Cardiac muscle cell (in vitro differentiated cells and primary cell): ENCODE measurements at regions not wholly inside any gene's neighbourhood (a gene's known extent, or its start where the extent isn't known, plus 50 kb on each side); places are given as distances from the start of the nearest gene placed in this dataset.

ENCODE experiments used
- DNase-seq, 2 donors: peaks; one replicate each; pipeline versions ENCODE4 v3.0.0 to v3.0.0-alpha.2; 2010 to 2017; ENCODE audit warnings: low read depth in 1 of 2, low spot score in 1 of 2
- H3K27ac ChIP-seq: fragments of 200-600 bp; sonication (generic); 2 replicates; pipeline ENCODE4 v1.5.1; 2016
- H3K27me3 ChIP-seq: fragments of 200-600 bp; sonication (generic); 2 replicates; pipeline ENCODE4 v1.6.0; 2016; ENCODE audit warnings: control low read depth
- H3K36me3 ChIP-seq: fragments of 200-600 bp; sonication (generic); 2 replicates; pipeline ENCODE4 v1.5.1; 2016; ENCODE audit warnings: control low read depth
- H3K4me1 ChIP-seq: fragments of 200-600 bp; sonication (generic); 2 replicates; pipeline ENCODE4 v1.8.1; 2017; ENCODE audit warnings: low read depth, mild to moderate bottlenecking, mixed run types
- H3K4me3 ChIP-seq: fragments of 200-600 bp; sonication (generic); 2 replicates; pipeline ENCODE4 v1.5.1; 2016; ENCODE audit warnings: mild to moderate bottlenecking
- H3K9me3 ChIP-seq: fragments of 200-600 bp; sonication (generic); 2 replicates; pipeline ENCODE4 v1.5.1; 2017; ENCODE audit warnings: low read depth, mild to moderate bottlenecking, control low read depth
- CTCF ChIP-seq: IDR thresholded peaks from 2 replicates; pipeline ENCODE4 v1.5.1; 2012; ENCODE audit warnings: low read depth, mild to moderate bottlenecking, low read length

GRCh38 chr7:68205826-68206225 lies 1209.2 kb downstream of the TYW1 start:
- no peaks in the 10 kb centered on the region for H3K9me3 ChIP-seq
- DNase-seq: no peak
- no peaks in the 10 kb centered on the region for H3K27me3 ChIP-seq
- H3K4me3 ChIP-seq: no peak overlapping the region
- no peak overlapping the region for H3K27ac ChIP-seq
- no peak for TF ChIP-seq CTCF
- no peaks in the 10 kb centered on the region for H3K36me3 ChIP-seq
- H3K4me1 ChIP-seq: no peaks in the 10 kb centered on the region

- no peaks in the 10 kb centered on the region for H3K27me3 ChIP-seq
- no peaks in the 10 kb centered on the region for H3K9me3 ChIP-seq
These were observed 1210.4 kb downstream of the TYW1 start for GRCh38 chr7:68206946-68207485.

DNA sequence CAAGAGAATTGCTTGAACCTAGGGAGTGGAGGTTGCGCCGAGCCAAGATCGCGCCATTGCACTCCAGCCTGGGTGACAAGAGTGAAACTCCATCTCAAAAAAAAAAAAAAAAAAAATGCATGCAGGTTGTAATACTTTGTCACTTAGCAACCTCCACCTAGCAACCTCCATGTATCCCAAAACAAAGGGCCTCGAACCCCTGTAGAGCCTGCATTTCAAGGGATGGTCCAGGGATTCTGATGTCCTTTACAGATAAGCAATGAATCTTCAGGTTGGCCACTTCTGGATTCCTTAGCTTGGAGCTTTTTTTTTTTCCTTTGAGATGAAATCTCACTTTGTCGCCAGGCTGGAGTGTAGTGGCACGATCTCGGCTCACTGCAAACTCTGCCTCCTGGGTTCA lies 1211.0 kb downstream of the TYW1 start:
- Histone ChIP-seq H3K4me3 (no peak overlapping the region), H3K9me3 (no peaks in the 10 kb centered on the region), H3K36me3 (no peaks in the 10 kb centered on the region), H3K27ac (no peak overlapping the region), H3K27me3 (no peaks in the 10 kb centered on the region), H3K4me1 (no peaks in the 10 kb centered on the region)
- TF ChIP-seq CTCF: no peak
- no peak for DNase-seq

More at GRCh38 chr7:68206946-68207485, 1210.4 kb downstream of the TYW1 start:
- Histone ChIP-seq H3K4me3 (no peak overlapping the region), H3K36me3 (no peaks in the 10 kb centered on the region), H3K4me1 (no peaks in the 10 kb centered on the region), H3K27ac (no peak overlapping the region)
- no peak for DNase-seq
- TF ChIP-seq CTCF: no peak

DNA sequence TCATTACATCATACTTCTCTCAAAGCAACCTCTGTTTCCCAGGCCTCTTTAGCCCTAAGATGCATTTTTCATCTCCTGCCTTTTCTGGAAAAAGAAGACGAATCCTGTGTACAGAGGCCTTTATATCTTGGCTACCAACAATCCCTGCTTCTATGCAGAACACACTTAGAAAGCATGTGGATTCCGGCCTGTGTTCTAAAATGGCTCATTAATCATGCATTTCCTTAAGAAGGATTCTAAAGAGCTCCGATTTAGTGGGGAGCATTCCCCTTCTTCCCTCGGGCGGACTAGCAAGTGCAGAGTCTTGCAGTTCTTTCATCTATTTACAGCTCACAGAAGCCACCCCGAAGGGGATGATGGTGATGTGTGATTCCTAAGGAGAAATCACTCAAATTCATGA lies 1212.9 kb downstream of the TYW1 start:
- no peaks in the 10 kb centered on the region for H3K27me3 ChIP-seq
- H3K4me1 ChIP-seq: no peaks in the 10 kb centered on the region
- DNase-seq: no peak
- H3K9me3 ChIP-seq: no peaks in the 10 kb centered on the region
- H3K4me3 ChIP-seq: no peak overlapping the region
- no peak for TF ChIP-seq CTCF
- no peak overlapping the region for H3K27ac ChIP-seq
- H3K36me3 ChIP-seq: no peaks in the 10 kb centered on the region

DNA sequence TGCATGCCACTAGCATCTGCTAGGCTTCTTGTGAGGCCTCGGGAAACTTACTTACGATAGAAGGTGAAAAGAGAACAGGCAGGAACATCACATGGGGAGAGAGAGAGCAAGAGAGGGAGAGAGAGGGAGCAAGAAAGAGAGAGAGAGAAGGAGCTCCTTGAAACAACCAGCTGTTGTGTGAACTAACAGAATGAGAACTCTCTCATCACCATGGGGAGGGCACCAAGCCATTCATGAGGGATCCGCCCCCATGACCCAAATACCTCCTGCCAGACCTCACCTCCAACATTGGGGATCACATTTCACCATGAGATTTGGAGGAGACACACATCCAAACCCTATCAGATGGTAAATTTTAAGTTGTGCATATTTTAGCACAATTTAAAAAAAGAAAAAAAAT lies 1217.2 kb downstream of the TYW1 start:
- no peaks in the 10 kb centered on the region for H3K9me3 ChIP-seq
- H3K36me3 ChIP-seq: no peaks in the 10 kb centered on the region
- H3K27ac ChIP-seq: no peak overlapping the region
- no peaks in the 10 kb centered on the region for H3K4me1 ChIP-seq
- DNase-seq: no peak
- no peaks in the 10 kb centered on the region for H3K27me3 ChIP-seq
- no peak for TF ChIP-seq CTCF
- H3K4me3 ChIP-seq: no peak overlapping the region

- Histone ChIP-seq H3K36me3 (no peaks in the 10 kb centered on the region), H3K4me1 (no peaks in the 10 kb centered on the region), H3K9me3 (no peaks in the 10 kb centered on the region), H3K4me3 (no peak overlapping the region), H3K27ac (no peak overlapping the region), H3K27me3 (no peaks in the 10 kb centered on the region)
- no peak for TF ChIP-seq CTCF
- peak; percentile 11 to 69 for DNase-seq
These were observed 1219.4 kb downstream of the TYW1 start for GRCh38 chr7:68216051-68216450.
